ENCODE measurements at regions not wholly inside any gene's neighbourhood (a gene's known extent, or its start where the extent isn't known, plus 50 kb on each side); places are given as distances from the start of the nearest gene placed in this dataset.
A peak's percentile ranks its signal among the peaks of the same experiment; 100 is the strongest.

DNA sequence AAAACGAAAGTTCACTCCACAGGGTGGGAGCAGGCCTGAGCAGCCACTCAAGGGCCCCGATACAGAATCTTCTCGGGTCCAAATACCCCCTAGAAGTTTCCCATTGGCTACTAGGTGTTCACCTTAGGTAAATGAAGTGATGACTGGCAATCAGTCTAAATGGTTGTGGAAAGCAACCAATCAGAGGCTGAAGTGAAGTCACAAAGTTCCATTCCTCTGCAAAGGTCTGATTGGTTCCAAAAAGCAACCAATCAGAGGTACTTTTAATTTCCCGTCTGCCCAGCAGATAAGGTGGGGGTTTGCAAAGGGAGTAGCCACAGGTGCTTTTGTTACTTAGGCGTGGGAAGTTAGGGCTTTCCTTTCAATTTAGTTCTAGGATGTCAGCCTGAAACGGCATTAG, 58.2 kb upstream of the NKAP start:
- H3K4me3 ChIP-seq: no peak overlapping the region
- H3K36me3 ChIP-seq: no peaks in the 10 kb centered on the region
- H3K9me3 ChIP-seq: no peaks in the 10 kb centered on the region
- H3K4me1 ChIP-seq: no peaks in the 10 kb centered on the region
- TF ChIP-seq, protein P1, sequence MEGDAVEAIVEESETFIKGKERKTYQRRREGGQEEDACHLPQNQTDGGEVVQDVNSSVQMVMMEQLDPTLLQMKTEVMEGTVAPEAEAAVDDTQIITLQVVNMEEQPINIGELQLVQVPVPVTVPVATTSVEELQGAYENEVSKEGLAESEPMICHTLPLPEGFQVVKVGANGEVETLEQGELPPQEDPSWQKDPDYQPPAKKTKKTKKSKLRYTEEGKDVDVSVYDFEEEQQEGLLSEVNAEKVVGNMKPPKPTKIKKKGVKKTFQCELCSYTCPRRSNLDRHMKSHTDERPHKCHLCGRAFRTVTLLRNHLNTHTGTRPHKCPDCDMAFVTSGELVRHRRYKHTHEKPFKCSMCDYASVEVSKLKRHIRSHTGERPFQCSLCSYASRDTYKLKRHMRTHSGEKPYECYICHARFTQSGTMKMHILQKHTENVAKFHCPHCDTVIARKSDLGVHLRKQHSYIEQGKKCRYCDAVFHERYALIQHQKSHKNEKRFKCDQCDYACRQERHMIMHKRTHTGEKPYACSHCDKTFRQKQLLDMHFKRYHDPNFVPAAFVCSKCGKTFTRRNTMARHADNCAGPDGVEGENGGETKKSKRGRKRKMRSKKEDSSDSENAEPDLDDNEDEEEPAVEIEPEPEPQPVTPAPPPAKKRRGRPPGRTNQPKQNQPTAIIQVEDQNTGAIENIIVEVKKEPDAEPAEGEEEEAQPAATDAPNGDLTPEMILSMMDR (IDR thresholded peaks at IDR 0.05): no peak
- H3K27ac ChIP-seq: no peak overlapping the region
- no peaks in the 10 kb centered on the region for H3K27me3 ChIP-seq
- intact Hi-C loops (cut with DNase I): no loop called here
- no peak for DNase-seq (ENCODE audit: low spot score in 2 of 2)

DNA sequence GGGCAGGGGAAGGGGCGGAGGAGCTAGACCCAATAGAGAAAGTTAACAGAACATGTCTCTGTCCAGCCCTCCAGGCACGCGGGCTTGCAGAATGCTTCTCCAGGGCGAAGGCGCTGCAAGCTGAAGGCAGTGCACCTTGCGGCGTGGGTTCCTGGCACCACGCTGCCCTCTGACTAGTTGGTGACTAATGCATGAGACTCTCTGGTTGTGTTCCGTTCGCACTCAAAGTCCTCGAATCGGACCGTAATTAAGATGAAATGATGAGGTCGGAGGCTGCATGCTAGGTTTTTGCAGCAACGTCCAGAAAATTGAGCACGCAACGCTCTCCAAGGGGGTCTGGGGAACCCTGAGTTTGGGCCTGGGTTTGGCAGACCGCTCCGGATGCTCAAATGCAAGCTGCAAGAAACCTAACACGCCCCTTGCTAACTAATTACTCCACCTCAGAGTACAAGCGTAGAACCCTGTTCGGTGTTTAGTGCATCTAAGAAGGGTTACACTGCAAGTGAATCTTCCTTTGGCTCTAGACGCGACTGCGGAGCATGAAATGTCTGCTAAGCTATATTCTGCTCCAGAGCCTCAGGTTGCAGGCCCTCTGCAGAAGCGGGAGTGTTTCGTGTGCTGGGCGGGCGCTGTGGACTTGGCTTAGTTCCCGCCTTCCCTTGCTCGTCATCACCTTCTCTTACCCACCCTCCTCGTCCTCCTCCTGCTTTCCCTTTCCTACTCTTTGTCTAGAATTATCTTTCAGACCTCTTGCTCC, 57.1 kb upstream of the NKAP start:
- Histone ChIP-seq H3K36me3 (no peaks in the 10 kb centered on the region), H3K27ac (no peak overlapping the region), H3K9me3 (no peaks in the 10 kb centered on the region), H3K4me3 (peak overlapping the region in 1 of 2 donors; percentile 23), H3K27me3 (no peaks in the 10 kb centered on the region), H3K4me1 (no peaks in the 10 kb centered on the region)
- TF ChIP-seq, protein P1 (IDR thresholded peaks at IDR 0.05): no peak
- DNase-seq (ENCODE audit: low spot score in 2 of 2): no peak
- intact Hi-C loops (cut with DNase I): no loop called here

DNA sequence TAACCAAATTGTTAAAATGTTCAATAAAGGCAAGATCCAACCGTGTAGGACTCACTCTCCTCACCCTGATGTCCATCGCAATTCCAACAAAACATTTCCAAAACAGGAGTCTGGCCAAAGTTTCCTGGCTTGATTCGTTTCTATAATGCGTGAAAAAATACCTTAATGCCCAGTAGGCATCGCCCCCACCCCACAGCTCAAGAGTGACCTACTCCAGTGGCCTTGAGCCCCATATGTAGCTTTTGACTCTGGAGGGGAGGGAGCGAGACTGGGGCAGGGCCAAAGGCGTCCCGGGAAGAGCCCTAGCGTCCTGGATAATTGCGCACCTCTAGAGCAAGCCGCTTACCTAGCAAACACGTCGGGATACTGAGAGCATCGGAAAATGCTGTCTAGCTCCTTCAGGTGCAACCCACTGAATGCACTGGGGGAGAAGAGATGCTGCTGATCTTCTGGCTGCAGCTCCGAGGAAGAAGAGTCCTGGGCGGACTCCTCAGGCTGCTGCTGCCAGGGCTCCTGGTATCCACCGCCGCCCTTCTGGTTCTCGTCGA, 55.6 kb upstream of the NKAP start:
- Histone ChIP-seq H3K4me1 (no peaks in the 10 kb centered on the region), H3K27me3 (no peaks in the 10 kb centered on the region), H3K27ac (no peak overlapping the region), H3K4me3 (no peak overlapping the region), H3K36me3 (no peaks in the 10 kb centered on the region), H3K9me3 (no peaks in the 10 kb centered on the region)
- TF ChIP-seq, protein P1 (IDR thresholded peaks at IDR 0.05): no peak
- no peak for DNase-seq (ENCODE audit: low spot score in 2 of 2)
- intact Hi-C loops (cut with DNase I): no loop called here

DNA sequence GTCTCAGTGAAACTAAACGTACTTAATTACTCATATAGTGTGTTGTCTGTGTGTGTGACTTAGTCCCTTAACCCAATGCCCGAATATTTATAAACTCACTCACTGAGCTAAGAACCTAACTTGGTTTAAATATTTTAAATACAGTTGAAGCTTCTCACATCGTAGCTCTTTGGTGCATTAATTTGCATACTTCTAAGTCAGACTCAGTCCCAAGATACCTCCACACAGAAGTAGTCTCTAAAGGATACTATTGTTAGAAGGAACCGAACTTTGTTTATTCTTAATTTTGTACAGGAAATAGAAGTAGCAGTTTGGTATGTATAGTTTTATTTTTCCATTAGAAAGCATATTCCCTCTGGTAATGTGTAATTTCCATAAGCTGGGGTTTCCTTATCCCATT, 54.0 kb upstream of the NKAP start:
- no peaks in the 10 kb centered on the region for H3K36me3 ChIP-seq
- intact Hi-C loops (cut with DNase I): no loop called here
- H3K27ac ChIP-seq: no peak overlapping the region
- H3K4me1 ChIP-seq: no peaks in the 10 kb centered on the region
- H3K4me3 ChIP-seq: no peak overlapping the region
- H3K27me3 ChIP-seq: no peaks in the 10 kb centered on the region
- DNase-seq (ENCODE audit: low spot score in 2 of 2): no peak
- no peaks in the 10 kb centered on the region for H3K9me3 ChIP-seq
- TF ChIP-seq, protein P1 (IDR thresholded peaks at IDR 0.05): no peak

DNA sequence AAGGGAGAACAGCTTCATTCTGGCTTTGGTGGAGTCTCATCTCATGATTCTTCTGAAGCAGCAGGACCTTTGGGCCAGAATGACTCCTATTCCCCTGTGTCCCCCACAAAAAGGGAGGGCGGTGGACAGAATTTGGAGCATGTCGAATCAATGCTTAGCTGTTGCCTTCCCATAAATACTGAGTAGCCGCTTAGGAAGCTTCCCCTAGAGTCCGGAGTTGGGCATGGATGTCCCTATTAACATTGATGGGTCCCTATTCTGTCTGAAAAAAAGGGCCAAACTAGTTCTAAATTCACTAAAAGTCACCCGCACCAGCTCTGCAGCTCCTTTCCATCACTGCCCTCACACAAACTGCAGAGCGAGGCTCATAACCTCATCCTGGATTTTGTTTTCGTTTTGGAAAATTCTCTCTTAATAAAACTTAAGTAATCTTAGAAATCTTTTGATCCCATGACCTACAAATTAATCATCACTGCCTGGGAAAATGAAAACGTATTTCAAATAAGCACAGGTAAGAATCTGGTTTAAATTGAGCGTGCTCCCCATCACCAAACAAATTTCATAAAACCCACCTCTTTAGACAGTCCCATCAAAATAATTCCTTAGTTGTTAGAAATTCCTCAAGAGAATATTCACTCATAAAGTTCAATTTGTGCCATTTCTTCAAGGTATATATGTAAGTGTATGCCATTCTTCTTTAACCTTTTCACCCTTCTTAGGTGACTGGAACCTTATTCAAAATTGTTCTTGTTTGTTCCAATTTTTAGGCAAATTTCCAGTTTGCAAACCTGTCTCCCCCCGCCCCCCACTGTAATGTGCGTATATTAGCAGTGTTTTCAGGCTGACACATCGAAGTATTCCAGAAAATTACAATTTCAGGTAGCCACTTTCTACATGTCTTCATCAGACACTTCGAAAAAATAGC, 53.3 kb upstream of the NKAP start:
- Histone ChIP-seq H3K27me3 (no peaks in the 10 kb centered on the region), H3K4me3 (no peak overlapping the region), H3K9me3 (no peaks in the 10 kb centered on the region), H3K36me3 (no peaks in the 10 kb centered on the region), H3K27ac (no peak overlapping the region), H3K4me1 (no peaks in the 10 kb centered on the region)
- DNase-seq (ENCODE audit: low spot score in 2 of 2): no peak
- TF ChIP-seq, protein P1 (IDR thresholded peaks at IDR 0.05): no peak
- intact Hi-C loops (cut with DNase I): no loop called here
